GM12865 (cell line): ENCODE measurements at regions not wholly inside any gene's neighbourhood (a gene's known extent, or its start where the extent isn't known, plus 50 kb on each side); places are given as distances from the start of the nearest gene placed in this dataset.
"Not testable (repeated sequence)": the region's sequence is repeated elsewhere in the genome, so short reads cannot be mapped to it uniquely, and the experiment has no call there.

Source experiments
- DNase-seq: peaks from one replicate; pipeline ENCODE4 v3.0.0; 2010; ENCODE audit warnings: low read depth
- H3K4me3 ChIP-seq: 2 replicates; pipeline ENCODE4 v1.5.1; 2011; ENCODE audit warnings: mild to moderate bottlenecking, low read depth, low read length, control low read depth
- TF ChIP-seq, protein P1 (sequence below): IDR thresholded peaks from 2 replicates; pipeline ENCODE4 v1.5.1; 2011; ENCODE audit warnings: low read length, control low read depth, low read depth, inconsistent platforms; ENCODE audit not compliant: insufficient read depth; ENCODE audit errors: missing control alignments

DNA sequence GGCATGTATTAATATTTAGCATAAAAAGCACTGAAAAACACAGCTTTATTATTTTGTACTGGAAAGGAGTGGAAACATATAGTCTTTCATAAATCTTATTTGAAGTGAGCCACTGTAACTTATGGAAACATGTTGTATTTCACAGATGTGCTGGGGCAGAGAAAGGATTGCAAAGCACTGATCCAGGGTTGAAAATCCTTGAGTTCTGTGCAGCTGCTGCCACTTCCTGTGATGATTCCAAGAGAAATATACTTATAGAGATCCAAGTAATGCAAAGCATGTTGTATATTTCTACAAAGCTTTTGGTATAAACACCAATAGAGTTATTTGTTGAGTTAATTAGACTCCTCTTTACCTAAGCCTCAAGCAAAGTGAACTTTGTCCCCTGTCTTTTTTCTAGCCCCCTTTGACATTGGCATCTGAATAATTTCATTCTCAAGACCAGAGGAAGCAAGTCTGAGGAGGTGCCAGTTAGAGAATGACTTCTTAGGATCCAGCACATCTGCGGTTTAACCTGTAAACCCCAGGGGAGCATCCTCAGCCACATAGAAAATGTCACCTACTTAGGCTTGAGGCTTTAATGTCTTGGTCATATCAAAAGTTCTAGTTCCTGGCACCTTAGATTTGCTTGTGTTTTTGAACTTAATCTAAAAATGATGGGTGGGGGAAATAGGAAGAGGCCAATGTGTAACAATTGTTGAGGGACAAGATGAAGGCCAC lies 173.3 kb downstream of the FASLG start:
- DNase-seq, result no peak
- TF ChIP-seq, protein P1, sequence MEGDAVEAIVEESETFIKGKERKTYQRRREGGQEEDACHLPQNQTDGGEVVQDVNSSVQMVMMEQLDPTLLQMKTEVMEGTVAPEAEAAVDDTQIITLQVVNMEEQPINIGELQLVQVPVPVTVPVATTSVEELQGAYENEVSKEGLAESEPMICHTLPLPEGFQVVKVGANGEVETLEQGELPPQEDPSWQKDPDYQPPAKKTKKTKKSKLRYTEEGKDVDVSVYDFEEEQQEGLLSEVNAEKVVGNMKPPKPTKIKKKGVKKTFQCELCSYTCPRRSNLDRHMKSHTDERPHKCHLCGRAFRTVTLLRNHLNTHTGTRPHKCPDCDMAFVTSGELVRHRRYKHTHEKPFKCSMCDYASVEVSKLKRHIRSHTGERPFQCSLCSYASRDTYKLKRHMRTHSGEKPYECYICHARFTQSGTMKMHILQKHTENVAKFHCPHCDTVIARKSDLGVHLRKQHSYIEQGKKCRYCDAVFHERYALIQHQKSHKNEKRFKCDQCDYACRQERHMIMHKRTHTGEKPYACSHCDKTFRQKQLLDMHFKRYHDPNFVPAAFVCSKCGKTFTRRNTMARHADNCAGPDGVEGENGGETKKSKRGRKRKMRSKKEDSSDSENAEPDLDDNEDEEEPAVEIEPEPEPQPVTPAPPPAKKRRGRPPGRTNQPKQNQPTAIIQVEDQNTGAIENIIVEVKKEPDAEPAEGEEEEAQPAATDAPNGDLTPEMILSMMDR, result no peak
- H3K4me3 ChIP-seq, result no peak overlapping the region

DNA sequence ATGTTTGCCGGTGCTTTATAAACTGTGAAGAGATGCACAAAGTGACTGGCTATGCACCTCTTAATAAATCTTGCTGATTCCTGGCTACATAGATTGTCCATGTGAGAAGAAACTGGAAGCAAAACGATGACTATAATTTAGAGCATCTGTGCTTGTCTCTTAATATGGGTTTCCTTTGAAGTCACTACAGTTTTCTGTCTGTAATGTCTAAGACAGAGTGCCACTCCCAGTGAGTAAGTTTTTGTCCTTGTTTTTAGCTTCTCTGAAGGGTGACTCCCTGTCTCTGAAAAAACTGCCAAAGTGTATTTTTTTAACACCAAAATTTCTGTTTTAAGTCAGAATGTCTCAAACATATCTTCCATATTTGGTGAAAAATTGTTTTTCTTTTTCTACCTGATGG lies 175.1 kb downstream of the FASLG start:
- no peak overlapping the region for H3K4me3 ChIP-seq
- TF ChIP-seq, protein P1, result no peak
- no peak for DNase-seq

DNA sequence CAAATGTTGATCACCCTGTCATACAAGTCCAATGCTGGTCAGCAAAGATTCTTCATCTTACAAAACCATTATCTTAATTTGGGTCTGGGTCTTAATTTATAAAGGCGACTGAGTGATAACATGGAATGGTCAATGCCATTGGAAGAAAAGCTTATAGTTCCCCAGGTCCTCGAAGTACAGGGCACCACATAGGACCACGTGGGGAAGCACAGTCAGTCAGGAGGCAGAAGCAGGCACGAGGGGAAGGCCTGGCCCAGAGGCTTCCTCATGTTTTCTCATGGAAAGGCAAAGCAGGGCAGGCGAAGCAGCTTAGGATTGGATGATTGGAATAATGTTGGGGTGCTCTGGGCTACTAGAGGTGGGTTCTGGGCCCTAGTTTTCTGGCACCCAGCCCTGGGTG lies 175.7 kb downstream of the FASLG start:
- H3K4me3 ChIP-seq, result no peak overlapping the region
- DNase-seq, result no peak
- TF ChIP-seq, protein P1, result no peak

DNA sequence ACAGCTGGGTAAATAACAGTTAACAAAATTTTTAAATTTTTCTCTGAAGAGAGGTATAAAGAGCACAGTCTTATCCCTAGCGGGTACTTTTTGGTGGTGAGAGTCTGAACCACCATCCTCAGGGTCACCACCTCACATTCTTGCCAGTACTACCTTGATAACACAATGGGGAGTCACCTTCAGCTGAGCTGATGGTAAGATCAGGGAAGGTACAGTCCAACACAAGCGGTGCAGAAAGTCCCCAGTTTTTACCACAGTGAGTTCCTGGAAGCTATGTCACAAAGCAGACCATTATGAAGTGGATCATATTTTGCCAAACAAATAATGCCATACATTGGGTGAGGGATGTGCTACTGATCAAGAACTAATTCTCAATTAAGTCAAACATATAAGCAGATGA lies 176.9 kb downstream of the FASLG start:
- TF ChIP-seq, protein P1, result no peak
- no peak overlapping the region for H3K4me3 ChIP-seq
- no peak for DNase-seq

DNA sequence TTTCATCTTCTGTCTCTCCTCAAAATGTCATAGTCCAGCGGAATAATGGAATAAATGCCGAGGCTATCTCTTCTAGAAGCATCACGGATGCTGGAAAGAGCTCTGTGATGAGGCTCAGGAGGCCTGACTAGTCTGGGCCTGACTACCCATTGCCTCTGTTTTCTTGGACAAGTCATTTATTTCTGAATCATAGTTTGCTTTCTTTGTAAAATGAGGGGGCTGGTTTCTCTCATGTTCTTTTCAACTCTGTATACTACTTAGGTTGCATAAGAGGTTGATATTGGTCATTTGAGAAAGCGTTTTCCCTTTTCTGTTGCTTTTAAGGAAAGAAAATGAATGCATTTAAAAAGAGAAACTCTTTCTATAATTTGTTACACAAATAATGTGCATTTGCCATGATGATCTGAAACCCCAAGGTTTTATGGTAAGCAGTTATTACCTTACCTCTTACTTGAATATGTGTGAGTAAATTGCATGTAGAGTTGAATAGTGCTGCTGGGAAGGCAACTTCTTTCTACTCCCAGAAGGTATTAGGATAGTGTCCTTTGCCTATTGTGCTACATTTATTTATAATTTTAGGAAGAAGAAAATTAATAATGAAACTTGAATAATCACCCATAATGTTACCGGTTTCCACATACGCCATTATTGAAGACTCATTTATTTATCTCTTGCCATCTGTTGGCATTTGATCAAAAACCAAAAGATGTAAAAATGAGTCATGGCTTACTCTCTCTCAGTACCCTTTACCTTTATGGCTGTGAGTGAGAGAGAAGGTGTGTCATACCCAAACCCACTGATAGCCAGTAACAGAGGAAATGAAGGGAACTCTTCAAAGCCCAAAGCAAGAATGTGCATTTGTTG lies 179.1 kb downstream of the FASLG start:
- TF ChIP-seq, protein P1, result no peak
- peak; percentile 36 for DNase-seq
- H3K4me3 ChIP-seq, result no peak overlapping the region

DNA sequence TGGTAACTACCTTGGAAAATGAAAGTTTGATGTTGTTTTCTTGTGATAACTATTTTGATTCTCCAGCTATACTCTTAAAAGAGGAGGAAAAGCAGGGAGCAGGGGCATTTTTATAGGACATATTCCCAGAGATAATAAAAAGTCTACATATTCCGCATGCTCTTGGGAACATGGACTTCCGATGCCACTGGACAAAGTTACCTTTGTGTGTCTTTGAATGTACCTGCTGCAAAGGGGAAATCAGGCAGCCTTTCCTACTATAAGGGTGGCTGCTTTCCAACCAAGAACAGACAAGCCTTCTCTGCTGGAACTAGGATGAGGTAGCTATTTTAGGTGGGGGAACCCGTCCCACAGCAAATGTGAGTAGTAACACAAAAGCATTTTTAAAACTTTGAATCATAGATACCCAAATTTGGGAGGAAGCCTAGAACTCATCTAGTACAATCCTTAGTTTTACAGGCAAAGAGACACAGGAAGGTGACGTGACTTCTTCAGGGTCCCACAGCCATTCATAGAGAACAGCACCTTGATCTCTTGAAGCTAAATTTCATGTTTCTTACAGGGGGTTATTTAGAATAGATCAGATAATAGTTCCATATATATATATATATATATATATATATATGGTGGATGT lies 179.9 kb downstream of the FASLG start:
- no peak for DNase-seq
- TF ChIP-seq, protein P1, result no peak

DNA sequence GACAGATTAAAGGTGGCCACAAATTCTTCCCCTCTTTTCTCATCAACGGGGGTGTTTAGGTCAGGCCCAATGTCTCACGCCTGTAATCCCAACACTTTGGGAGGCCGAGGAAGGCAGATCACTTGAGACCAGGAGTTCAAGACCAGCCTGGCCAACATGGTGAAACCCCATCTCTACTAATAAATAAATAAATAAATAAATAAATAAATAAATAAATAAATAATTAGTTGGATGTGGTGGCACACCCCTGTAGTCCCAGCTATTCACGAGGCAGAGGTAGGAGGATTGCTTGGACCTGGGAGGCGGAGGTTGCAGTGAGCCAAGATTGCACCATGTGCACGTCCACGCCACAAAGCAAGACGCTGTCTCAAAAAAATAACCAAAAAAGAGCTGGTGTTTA lies 180.7 kb downstream of the FASLG start:
- not testable (repeated sequence) for DNase-seq, H3K4me3 ChIP-seq

More for the DNA sequence above, 179.9 kb downstream of the FASLG start:
- no peak overlapping the region for H3K4me3 ChIP-seq
